Dedifferentiated amniotic fluid mesenchymal stem cell (primary cell): ENCODE measurements at regions not wholly inside any gene's neighbourhood (a gene's known extent, or its start where the extent isn't known, plus 50 kb on each side); places are given as distances from the start of the nearest gene placed in this dataset.

Experiments used
- DNase-seq: peaks from one replicate; pipeline ENCODE4 v3.0.0-alpha.2; 2016; ENCODE audit errors: extremely low spot score

DNA sequence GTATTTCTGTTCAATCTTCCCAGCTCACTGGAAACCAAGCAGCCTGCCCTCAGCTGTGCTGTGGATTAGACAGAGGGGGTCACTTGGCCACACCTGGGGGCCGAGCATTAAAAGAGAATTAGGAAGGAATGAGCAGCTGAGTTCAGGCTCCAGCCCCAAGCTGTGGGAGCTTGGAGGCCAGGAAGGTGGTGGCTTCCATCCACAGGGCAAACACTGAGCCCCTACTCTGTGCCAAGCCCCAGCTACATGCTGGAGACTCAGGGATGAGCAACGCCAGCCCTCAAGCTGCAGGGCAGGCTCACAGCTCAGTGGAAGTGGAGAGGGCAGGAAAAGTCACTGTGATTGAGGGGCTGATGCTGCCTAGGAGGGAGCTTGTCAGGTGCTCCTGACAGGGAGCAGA, 412.7 kb downstream of the BCL11B start:
- DNase-seq: no peak

DNA sequence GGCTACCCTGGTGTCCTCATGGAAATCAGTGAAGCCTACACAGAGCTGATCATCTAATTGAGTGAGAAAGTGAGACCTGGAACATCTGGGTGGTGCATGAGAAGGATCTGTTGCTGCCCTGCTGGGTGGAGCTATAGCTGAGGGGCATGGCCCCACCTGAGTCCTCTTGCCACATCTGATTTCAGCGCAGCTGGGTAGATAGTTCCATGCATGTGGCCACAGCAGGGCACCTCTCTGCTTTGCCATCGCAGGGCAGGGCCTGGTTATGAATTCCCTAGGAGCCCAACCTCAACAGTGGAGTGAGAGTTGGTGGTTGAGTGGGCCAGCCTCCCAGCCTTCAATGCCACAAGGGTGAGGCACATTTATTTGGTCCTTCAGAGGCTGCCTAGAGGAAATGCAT, 407.8 kb downstream of the BCL11B start:
- DNase-seq: no peak

DNA sequence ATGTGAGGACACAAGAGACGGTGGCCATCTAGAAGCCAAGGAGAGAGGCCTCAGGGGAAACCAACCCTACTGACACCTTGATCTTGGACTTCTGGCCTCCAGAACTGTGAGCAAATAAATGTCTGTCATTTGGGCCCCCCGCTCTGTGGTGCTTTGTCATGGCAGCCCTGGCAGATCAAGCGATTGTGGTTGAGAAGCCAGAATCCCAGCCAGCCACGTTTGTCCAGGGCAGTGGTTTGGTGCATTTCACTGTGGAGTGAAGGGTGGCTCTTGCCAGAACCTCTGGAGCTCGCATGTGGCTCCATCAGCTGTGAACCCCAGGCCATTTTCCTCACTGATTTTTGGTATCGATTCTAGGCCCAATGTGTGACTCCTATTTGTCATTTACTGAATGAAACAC, 404.9 kb downstream of the BCL11B start:
- no peak for DNase-seq

DNA sequence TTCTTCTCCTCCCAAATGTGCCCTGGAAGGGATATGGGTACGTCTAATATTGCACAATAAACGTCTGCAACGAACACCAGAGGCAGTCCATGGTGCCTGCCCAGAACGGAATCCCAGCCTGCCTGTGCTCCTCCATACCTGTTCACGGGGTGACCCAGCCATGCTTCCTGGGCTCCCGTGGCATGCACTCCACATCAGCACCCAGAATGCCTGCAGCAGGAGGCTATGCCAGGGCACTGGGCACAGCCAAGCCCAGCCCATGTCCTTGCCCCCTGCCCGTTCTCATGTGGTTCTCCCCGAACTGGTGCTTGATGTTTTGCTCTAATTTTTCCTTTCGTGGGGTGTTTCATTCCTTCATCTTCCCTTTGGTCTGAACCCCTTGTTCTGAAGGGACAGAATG, 404.3 kb downstream of the BCL11B start:
- no peak for DNase-seq

DNA sequence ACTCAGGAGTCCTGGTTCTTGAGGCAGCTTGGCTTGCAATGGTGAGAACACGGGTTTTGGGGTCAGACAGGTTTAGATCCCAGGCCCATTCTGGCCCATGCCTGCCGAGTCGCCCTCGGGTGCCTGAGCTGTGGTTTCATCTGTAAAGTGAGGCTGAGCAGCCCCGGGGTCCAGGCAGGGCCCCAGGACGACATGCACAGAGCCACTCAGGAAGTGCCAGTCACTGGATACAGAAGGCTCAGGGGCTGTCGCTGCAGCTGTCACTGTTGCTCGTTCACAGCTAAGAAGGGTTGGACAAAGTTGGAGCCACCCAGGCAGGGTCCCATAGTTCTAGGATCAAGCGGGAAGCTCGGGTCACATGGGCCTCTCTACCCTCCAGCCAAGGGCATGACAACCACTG, 403.1 kb downstream of the BCL11B start:
- no peak for DNase-seq

DNA sequence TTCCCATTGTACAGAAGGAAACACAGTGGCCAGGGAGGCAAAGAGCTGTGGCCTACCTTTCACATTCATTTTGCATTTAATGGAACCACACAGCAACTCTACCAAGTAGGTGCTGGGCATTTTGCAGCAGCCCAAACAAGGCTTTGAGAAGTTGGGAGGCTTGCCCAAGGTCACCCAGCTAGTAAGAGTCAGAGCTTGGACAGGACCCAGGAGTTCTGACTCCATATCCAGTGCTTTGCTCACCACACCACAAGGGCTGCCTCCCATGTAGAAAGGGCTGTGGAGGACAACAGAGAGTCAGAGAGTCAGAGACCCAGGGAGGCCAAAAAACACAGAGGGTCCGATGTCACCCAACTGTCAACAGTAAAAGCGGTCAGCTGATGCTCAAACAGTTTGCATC, 400.2 kb downstream of the BCL11B start:
- no peak for DNase-seq

DNA sequence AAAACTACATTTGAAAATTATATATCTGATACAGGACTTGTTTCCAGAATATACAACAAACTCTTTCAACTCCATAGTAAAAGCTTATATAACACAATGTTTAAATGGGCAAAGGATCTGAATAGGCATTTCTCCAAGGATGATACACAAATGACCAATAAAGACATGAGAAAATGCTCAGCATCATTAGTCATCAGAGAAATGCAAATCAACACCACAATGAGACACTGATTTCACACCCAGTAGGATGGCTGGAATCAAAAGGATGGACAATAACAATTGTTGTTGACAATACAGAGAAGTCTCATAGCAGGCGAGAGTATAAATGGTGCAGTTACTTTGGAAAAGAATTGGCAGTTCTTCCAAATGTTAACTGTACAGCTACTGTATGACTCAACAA, 394.9 kb downstream of the BCL11B start:
- no peak for DNase-seq

DNA sequence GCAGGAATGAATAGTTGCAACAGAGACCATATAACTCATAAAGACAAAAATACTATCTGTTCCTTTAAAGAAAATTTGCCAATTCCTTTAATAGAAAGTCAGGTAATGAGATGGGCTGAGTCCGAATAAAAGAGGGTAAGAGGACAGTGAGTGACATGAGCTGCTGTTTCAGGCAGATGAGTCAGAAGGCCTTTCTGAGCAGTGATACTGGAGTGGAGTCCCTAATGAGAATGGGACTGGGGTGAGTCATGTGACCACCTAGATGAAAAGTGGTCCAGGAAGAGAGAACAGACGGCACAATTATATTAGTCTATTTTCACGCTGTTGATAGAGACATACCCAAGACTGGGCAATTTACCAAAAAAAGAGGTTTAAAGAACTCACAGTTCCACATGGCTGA, 393.7 kb downstream of the BCL11B start:
- DNase-seq: no peak

DNA sequence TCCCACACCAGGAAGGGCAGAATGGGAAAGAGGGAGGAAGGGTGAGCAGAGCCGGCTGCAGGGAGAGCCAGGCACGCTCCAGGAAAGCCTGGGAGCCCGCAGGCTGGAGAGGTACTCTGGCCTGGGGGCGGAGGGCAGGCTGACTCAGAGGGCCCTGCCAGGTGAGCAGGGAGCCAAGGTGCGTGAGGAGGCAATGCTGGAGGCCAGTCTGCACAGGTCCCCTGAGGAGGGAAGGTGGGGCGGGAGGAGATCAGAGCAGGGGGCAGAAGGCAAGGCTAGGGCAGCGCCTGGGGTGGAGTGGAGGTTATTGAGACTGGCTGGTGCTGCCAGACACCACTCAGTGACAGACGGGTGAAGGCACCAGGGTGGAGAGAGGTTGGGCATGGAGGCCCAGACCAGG, 385.0 kb downstream of the BCL11B start:
- no peak for DNase-seq

DNA sequence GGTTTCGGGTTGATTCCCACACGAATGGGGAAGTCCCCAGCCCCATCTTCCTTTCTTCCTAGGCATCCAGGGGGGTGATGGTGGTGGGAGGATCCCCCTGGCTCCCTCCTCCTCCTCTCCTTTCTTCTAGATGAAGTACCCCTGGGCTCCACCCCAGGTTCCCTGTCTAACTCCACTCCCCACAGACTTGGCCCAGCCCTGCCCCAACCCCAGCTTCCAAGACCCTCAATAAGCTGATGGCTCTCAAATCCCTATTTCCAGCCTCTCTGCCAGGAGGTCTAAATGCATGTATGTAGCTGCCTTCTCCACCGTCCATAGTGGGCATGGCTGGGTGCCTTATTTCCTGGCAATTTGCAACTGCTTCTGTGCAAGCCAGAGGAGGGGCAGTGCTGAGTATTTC, 383.7 kb downstream of the BCL11B start:
- DNase-seq: no peak

DNA sequence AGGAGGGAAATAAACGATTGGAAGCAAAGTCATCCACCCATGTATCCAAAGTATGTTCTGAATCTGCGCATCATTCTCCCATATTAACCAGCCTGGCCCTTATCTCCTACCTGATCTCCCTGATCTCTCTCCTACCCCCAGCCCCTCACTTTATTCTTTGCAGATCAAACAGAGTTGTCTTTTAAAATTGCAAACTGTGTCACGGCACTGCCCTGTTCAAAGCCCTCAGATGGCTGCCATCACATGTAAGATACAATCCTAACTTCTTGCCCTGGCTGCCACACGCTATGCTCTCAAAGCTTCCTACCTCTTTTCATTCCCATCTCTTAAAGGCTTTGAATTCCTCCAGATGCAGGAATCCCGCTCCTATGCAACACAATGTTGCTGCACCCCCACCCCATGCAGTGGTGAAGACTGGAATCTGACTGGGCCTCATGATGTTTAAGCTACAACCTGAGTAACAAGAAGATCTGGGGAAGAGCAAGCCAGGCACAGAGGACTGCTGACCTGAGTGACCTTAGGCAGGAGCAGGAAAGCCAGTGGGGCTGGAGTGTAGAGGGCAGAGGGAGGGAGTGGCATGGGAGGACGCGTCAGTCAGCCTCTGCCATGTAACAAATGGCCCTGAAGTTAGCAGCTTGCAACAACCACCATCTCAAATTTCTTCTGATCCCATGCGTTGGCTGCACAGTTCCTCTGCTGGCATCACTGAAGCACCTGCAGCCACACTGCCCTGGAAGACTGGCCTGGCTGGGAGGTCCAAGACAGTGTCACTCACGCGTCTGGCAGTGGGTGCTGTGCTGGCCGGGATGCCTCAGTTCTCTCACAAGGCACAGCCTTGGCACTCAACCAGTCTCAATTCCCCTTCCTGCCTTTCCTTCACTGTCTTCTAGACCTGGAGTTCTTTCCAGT, 382.8 kb downstream of the BCL11B start:
- no peak for DNase-seq

DNA sequence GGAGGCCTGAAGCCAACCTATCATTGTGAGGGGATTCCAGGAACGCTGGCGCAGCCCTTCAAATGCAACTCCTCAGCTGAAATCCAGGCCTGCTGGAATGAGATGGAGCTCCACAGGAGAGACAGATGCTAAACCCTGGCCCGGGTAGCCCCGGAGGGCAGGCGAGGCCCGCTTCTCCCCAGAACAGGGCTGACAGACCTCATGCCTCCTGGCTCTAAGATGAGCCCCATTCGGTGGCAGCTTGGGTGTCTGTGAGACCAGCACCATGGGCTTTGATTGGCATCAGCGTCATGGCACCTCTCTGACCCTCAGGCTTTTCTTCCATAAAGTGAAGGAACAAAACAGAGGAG, 382.2 kb downstream of the BCL11B start:
- no peak for DNase-seq

DNA sequence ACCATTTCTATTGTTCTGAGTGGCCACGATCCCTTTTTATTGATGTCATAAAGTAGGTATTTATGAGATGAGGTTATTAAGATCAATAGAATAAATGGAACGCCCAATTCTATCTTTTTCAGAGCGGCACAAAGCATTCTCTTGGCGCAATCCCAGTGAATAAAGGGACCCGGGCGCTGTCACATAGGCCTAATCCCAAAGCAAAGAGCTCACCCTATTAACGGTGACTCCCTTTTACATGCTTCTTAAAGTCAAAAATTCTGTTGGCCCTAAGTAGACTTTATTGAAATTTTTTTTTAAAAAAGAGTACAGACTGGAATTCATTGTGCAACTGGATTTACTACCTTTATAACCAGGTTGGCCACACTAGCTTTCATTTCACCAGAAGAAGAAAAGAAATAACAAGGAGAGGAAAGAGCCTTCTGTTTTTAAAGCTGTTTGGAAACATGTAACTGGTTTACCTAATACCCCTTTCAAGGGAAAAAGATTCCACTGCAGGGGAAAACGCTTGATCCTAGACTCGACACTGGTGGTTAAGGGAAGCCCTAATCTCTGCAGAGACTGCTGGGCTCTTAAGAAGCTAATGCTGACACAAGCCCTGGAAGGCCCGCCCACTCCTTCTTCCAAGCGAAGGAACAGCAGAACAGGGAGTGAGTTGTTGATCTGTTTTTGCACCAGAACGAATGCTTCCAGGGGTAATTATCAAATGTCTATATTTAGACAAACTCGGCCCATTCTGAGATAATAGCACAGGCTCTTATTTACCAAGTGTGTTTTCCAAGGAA, 381.2 kb downstream of the BCL11B start:
- DNase-seq: no peak

DNA sequence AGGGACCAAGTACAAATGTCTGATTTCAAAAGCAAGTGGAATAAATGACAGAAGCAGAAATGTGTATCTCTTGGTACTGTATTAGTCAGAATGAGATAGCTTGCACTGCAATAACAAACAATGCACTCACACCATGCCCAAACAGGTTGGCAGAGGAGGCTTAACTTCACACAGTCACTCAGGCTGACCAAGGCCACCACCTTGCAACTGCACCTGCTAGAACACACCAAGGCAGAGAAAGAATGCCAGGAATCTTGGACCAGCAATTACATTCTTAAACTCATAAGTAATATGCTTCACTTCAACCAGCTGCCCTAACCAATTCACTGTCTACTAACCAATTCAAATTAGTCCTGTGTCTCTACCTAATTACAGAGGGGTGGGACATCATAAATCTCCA, 378.3 kb downstream of the BCL11B start:
- DNase-seq: no peak

DNA sequence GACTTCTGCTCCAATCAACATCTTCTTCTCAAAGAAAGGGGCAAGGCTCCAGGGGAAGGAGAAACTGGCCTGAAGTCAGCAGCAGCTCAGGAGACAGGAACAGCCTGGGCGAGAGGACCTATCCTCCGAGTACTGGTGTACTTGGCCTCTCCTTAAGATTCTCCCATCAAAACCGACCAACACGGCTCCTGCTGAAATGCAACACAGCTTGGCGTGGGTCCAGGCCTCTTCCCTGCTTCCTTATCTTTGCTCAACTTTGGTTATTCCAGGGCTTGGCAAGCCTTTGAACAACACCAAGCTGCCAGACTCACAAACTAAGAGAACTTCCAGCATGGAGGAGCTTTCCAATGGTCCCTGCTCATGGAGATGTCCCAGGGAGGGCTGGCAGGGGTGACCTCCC, 377.4 kb downstream of the BCL11B start:
- DNase-seq: no peak

DNA sequence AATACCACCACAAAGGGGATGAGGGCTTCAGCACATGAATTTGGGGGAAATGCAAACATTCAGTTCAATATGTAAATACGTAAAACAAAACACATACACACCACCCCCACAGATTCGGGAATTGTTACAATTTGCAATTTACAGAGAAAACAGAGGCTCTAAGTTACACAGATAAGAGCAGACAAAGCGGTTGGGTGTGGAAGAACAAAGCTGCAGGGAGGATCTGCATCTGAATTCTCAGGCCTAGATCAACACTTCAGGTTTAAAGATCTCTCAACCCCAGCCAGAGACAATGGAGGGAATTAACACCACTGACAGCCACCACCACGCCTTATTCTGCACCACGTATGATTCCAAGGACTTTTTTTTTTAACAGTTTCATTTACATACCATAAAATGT, 375.5 kb downstream of the BCL11B start:
- DNase-seq: no peak

DNA sequence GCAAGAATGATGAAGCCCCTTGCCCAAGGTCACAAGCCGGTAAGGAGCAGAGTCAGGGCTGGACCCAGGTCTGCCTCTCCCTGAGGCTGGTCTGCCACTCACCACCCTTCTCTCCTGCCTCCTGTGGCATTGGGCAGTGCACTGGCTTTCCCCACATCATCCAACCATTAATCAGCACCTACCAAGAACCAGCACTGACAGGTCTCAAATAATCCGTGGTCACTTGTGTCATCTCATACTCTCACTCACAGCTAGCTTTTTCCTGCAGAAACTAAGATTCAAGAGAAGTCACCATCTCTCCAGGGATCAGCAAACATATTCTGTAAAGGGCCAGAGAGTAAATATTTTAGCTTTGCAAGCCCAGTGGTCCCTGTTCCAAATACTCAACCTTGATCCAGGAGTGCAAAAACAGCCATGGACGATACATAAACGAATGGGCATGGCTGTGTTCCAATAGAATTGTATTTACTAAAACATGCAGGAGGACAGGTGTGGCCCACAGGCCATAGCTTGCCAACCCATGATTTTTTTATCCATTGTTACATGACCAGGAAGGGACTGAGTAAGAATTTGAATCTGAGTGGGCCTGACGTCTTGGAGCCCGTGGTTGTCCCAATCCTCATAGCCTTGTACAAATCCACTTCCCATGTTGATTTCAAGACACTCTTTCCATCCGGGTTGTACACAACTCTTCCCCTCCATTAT, 374.2 kb downstream of the BCL11B start:
- no peak for DNase-seq

DNA sequence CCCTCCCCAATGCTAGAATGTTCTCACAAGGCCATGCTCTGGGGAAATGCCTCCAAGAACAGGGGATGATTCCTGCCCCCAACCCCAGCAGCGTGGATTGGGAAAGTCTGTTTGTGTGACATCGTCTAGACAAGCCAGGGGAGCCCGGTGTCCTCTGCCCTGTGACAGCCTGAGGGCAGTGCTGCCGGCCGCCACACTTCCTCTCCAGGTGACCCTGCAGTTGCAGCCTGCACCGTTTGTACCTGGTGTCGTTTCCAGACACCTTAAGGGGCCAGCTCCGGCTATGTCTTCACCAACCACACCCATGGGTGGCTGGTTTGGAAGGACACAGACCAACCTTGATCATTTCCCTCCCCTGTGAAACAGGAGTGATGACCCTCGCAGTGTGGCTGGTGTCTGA, 372.6 kb downstream of the BCL11B start:
- DNase-seq: no peak

DNA sequence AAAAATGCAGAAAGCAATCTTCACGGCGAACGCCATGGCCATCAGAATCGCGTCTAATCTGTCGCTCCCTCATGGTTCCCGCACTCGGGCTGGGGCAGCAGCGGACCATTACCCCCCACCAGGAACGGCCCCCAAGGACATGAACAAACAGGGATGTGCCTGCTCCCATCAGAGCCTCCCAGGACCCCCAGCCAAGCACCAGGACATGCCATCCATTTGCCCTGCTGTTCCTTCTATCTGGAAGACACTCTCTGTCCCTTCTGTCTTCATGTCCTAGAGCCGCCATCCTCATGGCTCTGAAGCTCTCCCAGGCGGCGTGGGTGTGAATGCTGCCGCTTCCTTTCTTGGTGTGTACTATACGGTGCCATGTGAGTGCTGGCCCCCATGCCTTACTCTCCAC, 371.8 kb downstream of the BCL11B start:
- no peak for DNase-seq

DNA sequence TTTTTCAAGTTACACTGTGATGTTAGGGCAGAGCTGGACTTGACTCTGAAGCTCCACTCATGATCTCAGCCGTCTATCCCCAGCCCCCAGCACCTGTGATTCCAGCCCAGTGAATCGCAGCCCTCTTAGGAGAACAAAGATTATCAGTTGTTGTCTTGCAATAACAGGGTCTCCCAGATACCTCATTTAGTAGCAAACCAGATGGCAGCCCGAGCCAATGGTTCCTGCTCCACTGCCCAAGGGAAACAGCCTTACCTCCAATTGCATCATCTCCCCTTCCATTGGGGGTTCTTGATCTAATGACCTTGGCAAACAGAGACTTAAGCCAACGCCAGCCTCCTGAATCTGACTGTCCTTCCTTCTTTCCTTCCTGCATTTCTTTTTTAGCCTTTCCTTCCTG, 371.2 kb downstream of the BCL11B start:
- DNase-seq: no peak

DNA sequence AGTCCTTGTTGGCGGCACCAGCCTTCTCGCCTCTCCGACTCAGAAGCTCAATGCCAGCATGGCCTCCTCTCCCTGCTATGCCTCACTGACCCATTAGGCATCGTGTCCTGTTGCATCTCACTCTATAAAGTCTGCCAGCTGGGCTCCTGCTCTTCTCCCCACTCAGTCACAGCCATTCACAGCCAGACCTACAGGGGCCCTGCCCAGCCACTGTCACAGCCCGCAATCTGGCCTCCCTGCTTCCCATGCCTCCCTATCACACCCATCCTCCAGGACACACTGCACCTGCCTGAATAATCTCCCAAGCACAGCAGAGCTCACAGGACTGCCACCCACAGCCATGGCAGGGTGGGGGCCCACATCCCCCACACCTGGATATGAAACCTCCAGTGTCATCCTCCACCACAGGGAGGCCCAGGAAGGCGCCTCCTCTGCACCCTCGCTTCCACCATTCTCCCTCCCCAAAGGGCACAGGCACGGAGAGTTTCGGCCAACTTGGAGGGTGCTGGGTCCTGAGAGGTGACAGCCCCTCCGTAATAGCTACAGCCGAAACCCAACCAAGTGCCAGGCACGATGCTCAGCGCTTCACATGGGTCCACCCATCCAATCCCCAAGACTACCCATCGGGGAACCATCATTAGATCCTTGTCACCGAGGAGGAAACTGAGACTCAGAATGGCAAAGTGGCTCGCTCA, 370.3 kb downstream of the BCL11B start:
- no peak for DNase-seq

DNA sequence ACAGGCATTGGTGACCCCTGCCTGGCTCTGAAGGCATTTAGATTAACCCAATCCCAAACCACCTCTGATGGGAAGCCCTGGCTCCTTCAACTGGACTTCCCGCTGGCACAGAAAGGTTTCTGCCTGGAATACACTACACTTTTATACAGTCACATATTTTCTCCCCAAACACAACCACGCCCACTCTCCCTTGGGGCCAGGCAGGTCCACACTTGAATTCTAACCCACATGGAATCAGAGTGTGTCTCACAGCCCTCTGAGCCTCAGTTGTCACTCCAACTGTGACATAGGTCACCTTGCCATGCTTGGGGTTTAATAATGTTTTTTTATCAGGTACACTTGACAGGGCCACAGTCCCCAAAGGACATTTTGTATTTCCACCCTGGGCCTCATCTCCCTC, 368.6 kb downstream of the BCL11B start:
- DNase-seq: no peak
